ENCODE measurements at regions not wholly inside any gene's neighbourhood (a gene's known extent, or its start where the extent isn't known, plus 50 kb on each side); places are given as distances from the start of the nearest gene placed in this dataset.
"Not testable (repeated sequence)": the region's sequence is repeated elsewhere in the genome, so short reads cannot be mapped to it uniquely, and the experiment has no call there.

DNA sequence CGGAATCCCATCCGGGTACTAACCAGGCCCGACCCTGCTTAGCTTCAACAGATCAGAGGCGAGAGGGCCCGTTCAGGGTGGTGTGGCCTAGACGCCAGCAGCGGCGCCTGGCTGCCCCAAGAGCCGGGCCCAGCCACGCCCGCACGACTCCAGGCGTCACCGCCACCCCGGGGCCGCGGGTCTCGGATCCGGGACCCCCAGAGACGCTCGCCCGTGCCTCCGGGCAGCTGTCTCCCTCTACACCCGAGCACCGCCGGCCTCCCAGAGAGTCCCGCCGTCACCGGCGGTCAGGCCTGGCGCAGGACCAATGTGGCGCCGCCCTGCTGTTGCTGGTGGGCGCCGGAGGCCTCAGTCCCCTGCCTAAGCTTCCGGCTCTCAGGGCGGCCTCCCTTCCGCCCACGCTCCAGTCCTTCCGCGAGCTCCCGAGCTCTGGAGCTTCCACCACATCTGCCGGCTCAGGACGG is 441.2 kb upstream of the DEFB115 start:
- no peak overlapping the region for H3K4me3 Mint-ChIP-seq
- ATAC-seq (ENCODE audit: low read depth) (no peak), DNase-seq (no peak)
- intact Hi-C loops (cut with micrococcal nuclease) = no loop called here
- H3K36me3 Mint-ChIP-seq (ENCODE audit: low read depth) = no peaks in the 10 kb centered on the region
- TF ChIP-seq, protein P1, sequence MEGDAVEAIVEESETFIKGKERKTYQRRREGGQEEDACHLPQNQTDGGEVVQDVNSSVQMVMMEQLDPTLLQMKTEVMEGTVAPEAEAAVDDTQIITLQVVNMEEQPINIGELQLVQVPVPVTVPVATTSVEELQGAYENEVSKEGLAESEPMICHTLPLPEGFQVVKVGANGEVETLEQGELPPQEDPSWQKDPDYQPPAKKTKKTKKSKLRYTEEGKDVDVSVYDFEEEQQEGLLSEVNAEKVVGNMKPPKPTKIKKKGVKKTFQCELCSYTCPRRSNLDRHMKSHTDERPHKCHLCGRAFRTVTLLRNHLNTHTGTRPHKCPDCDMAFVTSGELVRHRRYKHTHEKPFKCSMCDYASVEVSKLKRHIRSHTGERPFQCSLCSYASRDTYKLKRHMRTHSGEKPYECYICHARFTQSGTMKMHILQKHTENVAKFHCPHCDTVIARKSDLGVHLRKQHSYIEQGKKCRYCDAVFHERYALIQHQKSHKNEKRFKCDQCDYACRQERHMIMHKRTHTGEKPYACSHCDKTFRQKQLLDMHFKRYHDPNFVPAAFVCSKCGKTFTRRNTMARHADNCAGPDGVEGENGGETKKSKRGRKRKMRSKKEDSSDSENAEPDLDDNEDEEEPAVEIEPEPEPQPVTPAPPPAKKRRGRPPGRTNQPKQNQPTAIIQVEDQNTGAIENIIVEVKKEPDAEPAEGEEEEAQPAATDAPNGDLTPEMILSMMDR (IDR thresholded peaks at IDR 0.05) = no peak
- H3K4me1 Mint-ChIP-seq = no peaks in the 10 kb centered on the region
- no peak overlapping the region for H3K27ac Mint-ChIP-seq
- CTCF ChIA-PET = no interaction called here
- H3K9me3 Mint-ChIP-seq = peaks cover 8% of the 10 kb centered on the region
- POLR2A ChIA-PET = no interaction called here
- peaks cover 3% of the 10 kb centered on the region for H3K27me3 Mint-ChIP-seq

DNA sequence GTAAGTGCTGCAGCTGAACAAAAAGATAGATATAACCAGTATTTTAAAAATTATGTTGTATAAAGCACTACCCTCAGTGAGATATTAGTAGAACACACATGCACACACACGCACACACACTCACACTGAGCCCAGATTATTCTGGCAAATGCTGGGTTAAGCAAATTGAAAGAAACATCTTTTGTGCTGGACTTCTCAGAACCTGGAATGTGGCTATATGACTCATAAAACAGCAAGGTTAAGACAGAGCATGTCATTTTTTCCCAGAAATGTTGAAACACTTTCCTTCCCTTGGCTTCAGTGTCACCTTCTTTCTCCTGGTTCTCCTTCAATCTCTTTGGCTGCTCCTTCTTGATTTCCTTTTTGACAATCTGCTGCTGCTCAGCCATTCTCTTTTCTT is 435.8 kb upstream of the DEFB115 start:
- CTCF ChIA-PET; H3K36me3 Mint-ChIP-seq (ENCODE audit: low read depth); ATAC-seq (ENCODE audit: low read depth); POLR2A ChIA-PET; intact Hi-C loops (cut with micrococcal nuclease); H3K4me1 Mint-ChIP-seq; H3K27ac Mint-ChIP-seq; H3K9me3 Mint-ChIP-seq; H3K4me3 Mint-ChIP-seq; DNase-seq; H3K27me3 Mint-ChIP-seq: not testable (repeated sequence)

DNA sequence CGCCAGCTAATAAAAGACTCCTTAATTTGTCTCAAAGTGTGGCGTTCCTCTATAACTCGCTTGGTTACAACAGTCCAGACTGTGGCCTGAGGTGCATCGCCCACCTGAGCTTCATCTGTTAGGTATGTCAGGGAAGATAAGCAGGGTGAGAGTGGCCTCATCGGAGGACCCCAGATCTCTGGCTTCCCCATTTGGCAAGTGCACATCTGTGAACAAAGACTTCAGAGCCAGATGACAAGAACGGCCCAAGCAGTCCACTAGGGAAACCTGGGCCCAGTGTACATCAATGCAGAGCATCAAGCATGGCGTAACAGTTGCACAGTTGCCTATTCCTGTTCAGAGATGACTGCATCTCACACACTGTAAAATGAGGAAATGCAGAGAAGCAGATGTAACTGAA is 432.8 kb upstream of the DEFB115 start:
- H3K27me3 Mint-ChIP-seq; H3K4me3 Mint-ChIP-seq; H3K9me3 Mint-ChIP-seq; CTCF ChIA-PET; POLR2A ChIA-PET; H3K4me1 Mint-ChIP-seq; H3K27ac Mint-ChIP-seq; intact Hi-C loops (cut with micrococcal nuclease); DNase-seq; H3K36me3 Mint-ChIP-seq (ENCODE audit: low read depth); ATAC-seq (ENCODE audit: low read depth): not testable (repeated sequence)

DNA sequence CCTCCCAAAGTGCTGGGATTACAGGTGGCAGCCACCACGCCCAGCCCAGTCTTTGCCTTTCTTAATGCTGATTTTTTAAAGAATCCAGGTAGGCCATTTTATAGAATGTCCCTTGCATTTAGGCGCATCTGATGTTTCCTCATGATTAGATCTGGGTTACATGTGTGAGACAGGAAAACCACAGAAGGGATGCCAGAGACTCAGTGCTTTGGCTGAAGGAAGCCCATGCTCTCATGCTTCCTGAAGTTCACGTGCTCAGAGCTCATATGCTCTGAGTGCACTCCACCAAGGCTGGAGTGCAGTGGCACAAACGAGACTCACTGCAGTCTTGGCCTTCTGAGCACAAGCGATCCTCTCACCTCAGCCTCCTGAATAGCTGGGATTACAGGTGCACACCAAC is 411.5 kb upstream of the DEFB115 start:
- intact Hi-C loops (cut with micrococcal nuclease); DNase-seq; H3K36me3 Mint-ChIP-seq (ENCODE audit: low read depth); POLR2A ChIA-PET; H3K27me3 Mint-ChIP-seq; ATAC-seq (ENCODE audit: low read depth); H3K27ac Mint-ChIP-seq; H3K4me1 Mint-ChIP-seq; CTCF ChIA-PET; H3K4me3 Mint-ChIP-seq: not testable (repeated sequence)
- peaks cover 10% of the 10 kb centered on the region for H3K9me3 Mint-ChIP-seq

DNA sequence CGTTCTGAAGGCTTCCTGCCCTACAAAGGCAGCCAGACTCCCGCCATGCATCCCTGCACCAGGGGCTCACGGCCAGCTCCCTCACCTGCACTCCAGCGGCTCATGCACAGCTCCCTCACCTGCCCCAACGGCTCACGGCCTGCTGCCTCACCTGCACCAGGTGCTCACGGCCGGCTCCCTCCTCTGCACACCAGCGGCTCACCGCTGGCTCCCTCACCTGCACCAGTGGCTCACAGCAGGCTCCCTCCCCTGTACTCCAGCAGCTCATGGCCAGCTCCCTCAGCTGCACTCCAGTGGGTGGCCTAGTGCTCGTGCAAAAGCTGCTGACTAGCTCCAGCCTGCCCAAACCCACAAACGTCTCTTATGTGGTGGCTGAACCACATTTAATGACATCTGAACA is 389.2 kb upstream of the DEFB115 start:
- H3K4me1 Mint-ChIP-seq; intact Hi-C loops (cut with micrococcal nuclease); H3K27me3 Mint-ChIP-seq; H3K36me3 Mint-ChIP-seq (ENCODE audit: low read depth); POLR2A ChIA-PET; ATAC-seq (ENCODE audit: low read depth); DNase-seq; CTCF ChIA-PET; H3K4me3 Mint-ChIP-seq; H3K27ac Mint-ChIP-seq: not testable (repeated sequence)
- H3K9me3 Mint-ChIP-seq = peaks cover 12% of the 10 kb centered on the region

DNA sequence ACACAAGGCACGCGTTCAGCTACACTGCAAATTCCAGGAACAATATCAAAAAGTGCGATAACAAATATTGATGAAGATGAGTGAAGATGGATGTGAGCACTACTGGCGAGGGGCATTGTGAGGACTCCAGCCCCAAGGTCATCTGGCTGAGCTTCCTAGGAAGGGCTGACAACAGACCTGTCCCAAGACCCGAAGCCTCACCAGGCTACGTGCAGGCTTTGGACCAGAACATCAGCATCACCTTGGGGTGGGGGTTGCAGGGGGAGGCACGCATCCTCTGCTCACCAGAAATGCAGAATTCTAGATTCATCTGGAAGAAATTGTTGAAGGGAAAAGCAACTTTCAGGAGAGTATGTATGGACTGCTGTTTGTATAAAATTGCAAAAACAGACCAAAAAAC is 386.3 kb upstream of the DEFB115 start:
- H3K4me3 Mint-ChIP-seq; H3K27ac Mint-ChIP-seq; POLR2A ChIA-PET; DNase-seq; CTCF ChIA-PET; ATAC-seq (ENCODE audit: low read depth); H3K4me1 Mint-ChIP-seq; intact Hi-C loops (cut with micrococcal nuclease); H3K27me3 Mint-ChIP-seq; H3K36me3 Mint-ChIP-seq (ENCODE audit: low read depth): not testable (repeated sequence)
- peaks cover 14% of the 10 kb centered on the region for H3K9me3 Mint-ChIP-seq

DNA sequence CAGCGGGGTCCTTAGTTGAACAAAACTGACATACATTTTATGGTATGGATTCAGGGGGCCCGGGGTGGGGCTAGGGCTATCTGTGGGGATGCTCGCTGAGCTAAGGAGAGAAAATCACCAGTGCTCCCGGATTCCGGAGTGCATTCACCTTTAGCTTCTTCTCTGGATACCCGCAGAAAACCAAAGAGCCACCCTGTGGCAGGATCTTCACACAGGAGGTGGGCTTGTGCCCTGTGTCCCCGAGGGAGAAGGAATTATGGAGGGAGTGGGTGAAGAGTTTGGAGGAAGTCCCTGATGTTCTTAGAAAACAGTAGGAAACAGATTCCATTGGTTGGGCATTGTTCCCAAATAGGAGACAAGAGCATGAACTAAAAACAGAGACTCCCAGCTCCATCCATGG is 385.2 kb upstream of the DEFB115 start:
- intact Hi-C loops (cut with micrococcal nuclease); ATAC-seq (ENCODE audit: low read depth); CTCF ChIA-PET; H3K36me3 Mint-ChIP-seq (ENCODE audit: low read depth); H3K27ac Mint-ChIP-seq; DNase-seq; H3K27me3 Mint-ChIP-seq; H3K4me3 Mint-ChIP-seq; POLR2A ChIA-PET; H3K4me1 Mint-ChIP-seq: not testable (repeated sequence)
- H3K9me3 Mint-ChIP-seq = peaks cover 17% of the 10 kb centered on the region

DNA sequence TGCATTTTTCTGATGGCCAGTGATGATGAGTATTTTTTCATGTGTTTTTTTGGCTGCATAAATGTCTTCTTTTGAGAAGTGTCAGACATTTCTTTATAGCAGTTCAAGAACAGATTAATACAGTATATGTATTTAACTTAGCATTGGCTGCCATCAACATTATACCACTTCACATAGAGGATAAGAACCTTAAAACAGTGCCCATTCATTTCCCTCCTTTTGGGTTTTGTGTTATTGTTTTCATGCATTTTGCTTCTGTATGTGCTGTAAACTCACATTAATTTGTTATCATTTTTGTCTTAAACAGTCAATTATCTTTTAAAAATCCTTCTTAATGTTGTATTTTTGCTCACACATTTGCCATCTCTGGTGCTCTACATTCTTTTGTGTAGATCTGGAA is 381.6 kb upstream of the DEFB115 start:
- ATAC-seq (ENCODE audit: low read depth); POLR2A ChIA-PET: not testable (repeated sequence)
- peaks cover 17% of the 10 kb centered on the region for H3K9me3 Mint-ChIP-seq

DNA sequence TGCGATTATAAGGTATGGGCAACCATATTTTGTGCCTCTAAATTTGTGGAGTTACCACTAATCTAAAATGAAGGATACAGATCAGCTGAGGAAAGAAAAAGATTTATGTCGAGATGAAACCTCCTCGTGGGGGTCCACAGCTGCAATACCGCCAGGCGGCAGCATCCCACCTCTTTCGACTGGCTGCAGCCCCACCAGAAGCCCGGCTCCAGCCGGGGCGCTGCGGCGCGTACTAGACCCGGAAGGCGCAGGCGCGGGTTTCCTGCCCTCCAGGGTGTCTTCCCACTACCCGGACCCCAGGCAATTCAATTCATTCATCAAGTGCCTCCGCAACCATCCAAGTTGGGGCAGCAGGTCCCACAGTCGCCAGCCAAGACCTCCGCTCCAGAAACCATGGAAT is 366.1 kb upstream of the DEFB115 start:
- ATAC-seq (ENCODE audit: low read depth); H3K4me1 Mint-ChIP-seq; H3K27ac Mint-ChIP-seq; POLR2A ChIA-PET; intact Hi-C loops (cut with micrococcal nuclease); H3K9me3 Mint-ChIP-seq; H3K36me3 Mint-ChIP-seq (ENCODE audit: low read depth); H3K4me3 Mint-ChIP-seq; CTCF ChIA-PET; DNase-seq: not testable (repeated sequence)
- H3K27me3 Mint-ChIP-seq = peaks cover 22% of the 10 kb centered on the region

More for the DNA sequence above, 381.6 kb upstream of the DEFB115 start:
- H3K27ac Mint-ChIP-seq; H3K4me3 Mint-ChIP-seq; H3K36me3 Mint-ChIP-seq (ENCODE audit: low read depth); H3K27me3 Mint-ChIP-seq; H3K4me1 Mint-ChIP-seq; intact Hi-C loops (cut with micrococcal nuclease); DNase-seq; CTCF ChIA-PET: not testable (repeated sequence)
